C4-2B (cell line): ENCODE measurements at regions not wholly inside any gene's neighbourhood (a gene's known extent, or its start where the extent isn't known, plus 50 kb on each side); places are given as distances from the start of the nearest gene placed in this dataset.

Experiments
- CTCF ChIP-seq: fragments of 450-650 bp; conservative IDR thresholded peaks from 2 replicates; pipeline ENCODE4 v1.5.1; 2017; ENCODE audit warnings: mild to moderate bottlenecking
- ZFX ChIP-seq: fragments of 450-650 bp; IDR thresholded peaks from 2 replicates; pipeline ENCODE4 v1.6.1; 2017

- TF ChIP-seq CTCF (no peak), ZFX (no peak)
These were observed 225.3 kb downstream of the ICOS start for GRCh38 chr2:204161886-204162285.
